Stimulated activated naive CD4-positive, alpha-beta T cell (primary cell): ENCODE measurements at regions not wholly inside any gene's neighbourhood (a gene's known extent, or its start where the extent isn't known, plus 50 kb on each side); places are given as distances from the start of the nearest gene placed in this dataset.
"Not testable (repeated sequence)": the region's sequence is repeated elsewhere in the genome, so short reads cannot be mapped to it uniquely, and the experiment has no call there.

ENCODE experiments used
- DNase-seq, 6 experiments: peaks; one replicate each; lab custom pipeline; 2025; lab: John Stamatoyannopoulos, UW

- no peak for DNase-seq
These were observed 163.2 kb upstream of the TBX18 start for GRCh38 chr6:84927551-84927950.

- no peak for DNase-seq
These were observed 162.1 kb upstream of the TBX18 start for GRCh38 chr6:84926189-84927155.

GRCh38 chr6:84921891-84922290 lies 157.5 kb upstream of the TBX18 start:
- no peak for DNase-seq

- DNase-seq = no peak
These were observed 155.6 kb upstream of the TBX18 start for GRCh38 chr6:84920021-84920420.

- DNase-seq = no peak
These were observed 152.3 kb upstream of the TBX18 start for GRCh38 chr6:84916704-84917103.

- no peak for DNase-seq
These were observed 148.3 kb upstream of the TBX18 start for GRCh38 chr6:84912472-84913322.

GRCh38 chr6:84910906-84911607 lies 146.7 kb upstream of the TBX18 start:
- DNase-seq = no peak

GRCh38 chr6:84908304-84908904 lies 144.0 kb upstream of the TBX18 start:
- DNase-seq = no peak

GRCh38 chr6:84906514-84906913 lies 142.1 kb upstream of the TBX18 start:
- no peak for DNase-seq

GRCh38 chr6:84905823-84906222 lies 141.4 kb upstream of the TBX18 start:
- DNase-seq = no peak

- DNase-seq = no peak
These were observed 138.0 kb upstream of the TBX18 start for GRCh38 chr6:84902354-84902928.

GRCh38 chr6:84897988-84898594 lies 133.7 kb upstream of the TBX18 start:
- DNase-seq = no peak

- no peak for DNase-seq
These were observed 132.6 kb upstream of the TBX18 start for GRCh38 chr6:84897011-84897410.

- no peak for DNase-seq
These were observed 128.3 kb upstream of the TBX18 start for GRCh38 chr6:84892671-84893070.

- no peak for DNase-seq
These were observed 118.7 kb upstream of the TBX18 start for GRCh38 chr6:84882768-84883766.

GRCh38 chr6:84879385-84879784 lies 115.0 kb upstream of the TBX18 start:
- not testable (repeated sequence) for DNase-seq

- DNase-seq = no peak
These were observed 113.3 kb upstream of the TBX18 start for GRCh38 chr6:84877515-84878210.

- no peak for DNase-seq
These were observed 112.5 kb upstream of the TBX18 start for GRCh38 chr6:84876723-84877514.
